ENCODE measurements at regions not wholly inside any gene's neighbourhood (a gene's known extent, or its start where the extent isn't known, plus 50 kb on each side); places are given as distances from the start of the nearest gene placed in this dataset.

DNA sequence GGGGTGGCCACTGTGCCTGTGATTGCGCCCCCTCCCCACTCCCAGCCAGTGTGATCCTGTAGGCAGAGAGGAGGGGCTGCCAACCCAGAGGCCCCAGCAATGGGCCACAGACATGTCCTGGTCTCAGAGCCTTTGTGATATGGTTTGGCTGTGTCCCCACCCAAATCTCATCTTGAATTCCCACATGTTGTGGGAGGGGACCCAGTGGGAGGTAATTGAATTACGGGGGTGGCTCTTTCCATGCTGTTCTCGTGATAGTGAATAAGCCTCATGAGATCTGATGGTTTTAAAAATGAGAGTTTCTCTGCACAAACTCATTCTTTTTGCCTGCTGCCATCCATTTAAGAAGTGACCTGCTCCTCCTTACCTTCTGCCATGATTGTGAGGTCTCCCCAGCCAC lies 56.8 kb upstream of the ZNF469 start:
- Histone ChIP-seq H3K9me3 (ENCODE audit: control insufficient read depth, low read length) (no peaks in the 10 kb centered on the region), H3K4me1 (no peaks in the 10 kb centered on the region), H3K27ac (no peak overlapping the region), H3K9ac (no peak overlapping the region), H3K4me3 (ENCODE audit: low read depth, low read length) (no peak overlapping the region), H2AFZ (no peak overlapping the region), H3K4me2 (ENCODE audit: low read length) (no peak overlapping the region), H3K36me3 (ENCODE audit: control insufficient read depth, insufficient read depth, low read length) (no peaks in the 10 kb centered on the region), H3K79me2 (no peaks in the 10 kb centered on the region), H3K27me3 (ENCODE audit: control insufficient read depth, insufficient read depth, low read length) (no peaks in the 10 kb centered on the region)
- TF ChIP-seq, protein P1, sequence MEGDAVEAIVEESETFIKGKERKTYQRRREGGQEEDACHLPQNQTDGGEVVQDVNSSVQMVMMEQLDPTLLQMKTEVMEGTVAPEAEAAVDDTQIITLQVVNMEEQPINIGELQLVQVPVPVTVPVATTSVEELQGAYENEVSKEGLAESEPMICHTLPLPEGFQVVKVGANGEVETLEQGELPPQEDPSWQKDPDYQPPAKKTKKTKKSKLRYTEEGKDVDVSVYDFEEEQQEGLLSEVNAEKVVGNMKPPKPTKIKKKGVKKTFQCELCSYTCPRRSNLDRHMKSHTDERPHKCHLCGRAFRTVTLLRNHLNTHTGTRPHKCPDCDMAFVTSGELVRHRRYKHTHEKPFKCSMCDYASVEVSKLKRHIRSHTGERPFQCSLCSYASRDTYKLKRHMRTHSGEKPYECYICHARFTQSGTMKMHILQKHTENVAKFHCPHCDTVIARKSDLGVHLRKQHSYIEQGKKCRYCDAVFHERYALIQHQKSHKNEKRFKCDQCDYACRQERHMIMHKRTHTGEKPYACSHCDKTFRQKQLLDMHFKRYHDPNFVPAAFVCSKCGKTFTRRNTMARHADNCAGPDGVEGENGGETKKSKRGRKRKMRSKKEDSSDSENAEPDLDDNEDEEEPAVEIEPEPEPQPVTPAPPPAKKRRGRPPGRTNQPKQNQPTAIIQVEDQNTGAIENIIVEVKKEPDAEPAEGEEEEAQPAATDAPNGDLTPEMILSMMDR (IDR thresholded peaks at IDR 0.05), result no peak

DNA sequence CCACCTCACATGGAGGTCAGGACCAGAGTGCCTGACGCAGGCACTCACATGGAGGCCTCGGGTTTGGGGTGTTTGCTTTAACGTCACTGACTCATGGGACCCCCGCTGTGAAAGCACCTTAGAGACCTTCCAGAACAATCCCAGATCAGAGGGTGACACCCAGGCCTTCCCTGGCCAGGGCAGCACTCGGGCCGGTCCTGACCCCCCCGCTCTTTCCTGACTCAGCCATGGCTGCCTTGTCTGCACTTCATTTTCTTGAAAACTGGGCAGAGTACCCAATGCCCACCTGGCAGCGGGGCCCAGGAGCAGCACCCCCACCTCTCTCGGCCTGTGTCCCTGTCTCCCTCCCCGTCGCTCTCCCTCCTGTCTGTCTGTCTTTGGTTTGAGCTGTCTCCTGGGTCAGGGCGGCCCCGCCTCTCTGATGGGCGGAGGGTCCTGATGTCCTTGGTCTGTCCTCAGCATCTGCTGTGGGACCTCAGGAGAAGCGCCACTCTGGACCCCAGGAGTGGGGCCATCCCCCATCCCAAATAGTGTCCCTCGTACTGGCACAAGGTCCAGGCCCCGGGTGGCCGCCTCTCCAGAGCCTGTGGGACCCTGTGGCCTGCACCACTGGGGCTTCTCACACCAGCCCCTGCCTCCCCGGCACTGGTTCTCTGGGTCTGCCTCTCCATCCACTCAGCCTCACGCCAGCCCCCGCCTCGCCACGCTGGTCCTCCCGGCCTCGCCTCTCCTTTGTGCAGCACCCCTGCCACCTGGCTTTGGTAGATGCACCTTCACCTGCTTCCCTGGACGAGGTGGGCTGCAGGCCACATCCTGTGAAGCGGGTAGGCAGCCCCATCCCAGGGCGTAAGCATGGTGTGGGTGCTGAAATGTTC lies 55.9 kb upstream of the ZNF469 start:
- H3K9me3 ChIP-seq (ENCODE audit: control insufficient read depth, low read length), result no peaks in the 10 kb centered on the region
- H3K27ac ChIP-seq, result no peak overlapping the region
- no peaks in the 10 kb centered on the region for H3K27me3 ChIP-seq (ENCODE audit: control insufficient read depth, insufficient read depth, low read length)
- H2AFZ ChIP-seq, result no peak overlapping the region
- H3K4me1 ChIP-seq, result no peaks in the 10 kb centered on the region
- TF ChIP-seq, protein P1 (IDR thresholded peaks at IDR 0.05), result no peak
- H3K36me3 ChIP-seq (ENCODE audit: control insufficient read depth, insufficient read depth, low read length), result no peaks in the 10 kb centered on the region
- H3K79me2 ChIP-seq, result no peaks in the 10 kb centered on the region
- no peak overlapping the region for H3K9ac ChIP-seq
- no peak overlapping the region for H3K4me2 ChIP-seq (ENCODE audit: low read length)
- no peak overlapping the region for H3K4me3 ChIP-seq (ENCODE audit: low read depth, low read length)

DNA sequence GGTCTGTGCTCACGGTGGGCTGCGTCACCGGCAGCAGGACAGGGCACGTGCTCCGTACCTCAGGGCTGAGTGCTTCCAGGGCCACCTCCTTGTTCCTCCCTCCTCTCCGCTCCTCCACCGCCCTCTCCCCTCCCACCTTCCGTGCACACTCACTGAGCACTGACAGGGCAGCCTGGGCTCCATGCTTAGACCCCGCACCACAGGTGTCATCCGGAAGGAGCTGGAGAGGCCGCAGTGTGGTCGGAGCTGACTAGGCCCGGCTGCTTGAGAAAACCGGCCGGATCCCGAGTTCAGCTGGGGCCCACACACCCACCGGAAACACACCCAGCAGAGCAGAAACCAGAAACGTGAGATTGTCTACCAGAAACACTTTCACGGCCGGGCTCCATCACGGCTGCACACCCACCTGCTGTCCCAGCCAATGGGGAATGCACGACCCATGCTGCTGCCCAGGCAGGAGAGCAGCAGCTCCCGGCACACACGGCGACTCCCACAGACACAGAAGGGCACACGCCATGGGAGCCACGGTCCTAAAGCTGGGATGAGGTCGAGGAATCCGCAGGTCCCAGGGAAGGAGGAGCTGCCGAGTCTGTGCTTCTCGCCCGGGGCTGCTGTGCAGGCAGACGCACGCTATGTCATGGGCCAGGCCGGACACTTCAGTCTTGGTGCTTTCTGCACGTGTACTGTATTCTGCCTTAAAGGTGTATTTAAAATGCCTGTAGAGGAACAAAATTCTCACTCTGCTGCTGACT lies 55.0 kb upstream of the ZNF469 start:
- Histone ChIP-seq H3K4me1 (no peaks in the 10 kb centered on the region), H3K9ac (no peak overlapping the region), H3K36me3 (ENCODE audit: control insufficient read depth, insufficient read depth, low read length) (no peaks in the 10 kb centered on the region), H2AFZ (no peak overlapping the region), H3K27ac (no peak overlapping the region), H3K4me3 (ENCODE audit: low read depth, low read length) (no peak overlapping the region), H3K4me2 (ENCODE audit: low read length) (no peak overlapping the region), H3K27me3 (ENCODE audit: control insufficient read depth, insufficient read depth, low read length) (no peaks in the 10 kb centered on the region), H3K9me3 (ENCODE audit: control insufficient read depth, low read length) (no peaks in the 10 kb centered on the region), H3K79me2 (no peaks in the 10 kb centered on the region)
- TF ChIP-seq, protein P1 (IDR thresholded peaks at IDR 0.05), result no peak

DNA sequence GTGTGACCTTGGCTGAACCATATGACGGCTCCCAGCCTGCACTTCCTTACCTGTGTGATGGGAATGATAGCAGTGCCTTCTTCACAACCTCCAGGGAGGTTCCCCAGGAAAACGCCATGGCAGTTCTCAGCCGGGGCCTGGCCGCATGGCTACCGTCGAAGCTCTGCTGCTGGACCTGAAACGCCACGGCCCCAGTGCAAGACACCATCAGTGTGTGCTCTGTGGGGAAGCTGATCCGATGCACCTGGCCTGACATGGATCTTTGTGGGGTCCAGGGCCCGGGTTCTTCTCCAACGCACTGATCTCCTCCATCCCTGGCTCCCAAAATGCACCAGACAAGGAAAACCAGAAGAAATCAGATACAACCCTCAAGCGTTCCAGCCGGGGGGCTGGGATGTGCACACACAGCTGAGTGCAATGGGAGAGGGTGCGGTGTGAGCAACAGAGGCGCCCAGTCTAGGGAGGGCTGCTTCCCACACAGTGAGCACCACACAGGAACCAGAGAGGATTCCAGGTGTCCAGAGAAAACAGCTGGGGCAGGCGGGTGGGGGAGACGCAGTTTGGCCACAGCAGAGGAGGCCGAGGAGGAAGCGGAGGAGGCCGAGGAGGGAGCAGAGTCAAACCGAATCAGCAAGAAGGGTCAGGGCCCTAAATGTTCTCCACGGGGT lies 54.3 kb upstream of the ZNF469 start:
- H3K4me1 ChIP-seq, result no peaks in the 10 kb centered on the region
- H3K27ac ChIP-seq, result no peak overlapping the region
- H2AFZ ChIP-seq, result no peak overlapping the region
- H3K27me3 ChIP-seq (ENCODE audit: control insufficient read depth, insufficient read depth, low read length), result no peaks in the 10 kb centered on the region
- no peaks in the 10 kb centered on the region for H3K36me3 ChIP-seq (ENCODE audit: control insufficient read depth, insufficient read depth, low read length)
- no peaks in the 10 kb centered on the region for H3K9me3 ChIP-seq (ENCODE audit: control insufficient read depth, low read length)
- H3K9ac ChIP-seq, result no peak overlapping the region
- no peak overlapping the region for H3K4me3 ChIP-seq (ENCODE audit: low read depth, low read length)
- TF ChIP-seq, protein P1 (IDR thresholded peaks at IDR 0.05), result no peak
- no peaks in the 10 kb centered on the region for H3K79me2 ChIP-seq
- no peak overlapping the region for H3K4me2 ChIP-seq (ENCODE audit: low read length)
